CD8-positive, alpha-beta memory T cell (primary cell): ENCODE measurements at regions not wholly inside any gene's neighbourhood (a gene's known extent, or its start where the extent isn't known, plus 50 kb on each side); places are given as distances from the start of the nearest gene placed in this dataset.

Experiments used
- CTCF ChIA-PET: fragments of 350-600 bp; sonication (Branson Sonifier 250); formaldehyde crosslinking; loops from one replicate; lab custom pipeline; 2021; ENCODE audit warnings: antibody characterized with exemption; lab: Charles Lee
- POLR2A ChIA-PET: fragments of 350-600 bp; sonication (Branson Sonifier 250); formaldehyde crosslinking; loops from one replicate; lab custom pipeline; 2021; ENCODE audit warnings: antibody characterized with exemption; lab: Charles Lee
- DNase-seq, 5 donors: peaks; one replicate each; pipeline versions ENCODE4 v3.0.0 to v3.0.0-alpha.2; 2020 to 2022; ENCODE audit warnings: mixed read lengths in 1 of 5
- H3K27ac ChIP-seq: one replicate; pipeline ENCODE4 v1.7.0; 2013; ENCODE audit warnings: low read depth, mild to moderate bottlenecking, low read length, moderate library complexity
- H3K27me3 ChIP-seq: 2 replicates; pipeline ENCODE4 v1.7.0; 2013; ENCODE audit warnings: low read length, mild to moderate bottlenecking; ENCODE audit not compliant: insufficient read depth, poor library complexity, severe bottlenecking
- H3K36me3 ChIP-seq: 2 replicates; pipeline ENCODE4 v1.7.0; 2013; ENCODE audit warnings: mild to moderate bottlenecking, low read length, moderate library complexity; ENCODE audit not compliant: insufficient read depth
- H3K4me1 ChIP-seq: 2 replicates; pipeline ENCODE4 v1.7.0; 2013; ENCODE audit warnings: mild to moderate bottlenecking, low read length, moderate library complexity; ENCODE audit not compliant: insufficient read depth
- H3K4me3 ChIP-seq: 2 replicates; pipeline ENCODE4 v1.7.0; 2013; ENCODE audit warnings: mild to moderate bottlenecking, low read length
- H3K9me3 ChIP-seq: 2 replicates; pipeline ENCODE4 v1.7.0; 2013; ENCODE audit warnings: mild to moderate bottlenecking, low read length
- H3K27ac Mint-ChIP-seq, 8 donors: one replicate each; pipeline ENCODE4 v1.8.0; 2020 to 2021; ENCODE audit warnings: mixed read lengths in 8 of 8, mild to moderate bottlenecking in 6 of 8, inconsistent platforms in 3 of 8, moderate library complexity in 3 of 8
- H3K27me3 Mint-ChIP-seq, 2 donors: one replicate each; pipeline ENCODE4 v1.8.0; 2020 to 2021; ENCODE audit warnings: mixed read lengths in 2 of 2, mild to moderate bottlenecking in 1 of 2, moderate library complexity in 1 of 2
- H3K36me3 Mint-ChIP-seq, 3 donors: one replicate each; pipeline ENCODE4 v1.8.0; 2020 to 2021; ENCODE audit warnings: mixed read lengths in 3 of 3, inconsistent platforms in 1 of 3, mild to moderate bottlenecking in 1 of 3
- H3K4me1 Mint-ChIP-seq, 3 donors: one replicate each; pipeline ENCODE4 v1.8.0; 2020 to 2021; ENCODE audit warnings: mixed read lengths in 3 of 3, inconsistent platforms in 1 of 3, mild to moderate bottlenecking in 1 of 3
- H3K4me3 Mint-ChIP-seq, 7 donors: one replicate each; pipeline ENCODE4 v1.8.0; 2020 to 2021; ENCODE audit warnings: mixed read lengths in 7 of 7, mild to moderate bottlenecking in 6 of 7, moderate library complexity in 4 of 7, inconsistent platforms in 2 of 7
- H3K9me3 Mint-ChIP-seq, 5 donors: one replicate each; pipeline ENCODE4 v1.8.0; 2020 to 2022; ENCODE audit warnings: mixed read lengths in 5 of 5, mild to moderate bottlenecking in 3 of 5, moderate library complexity in 2 of 5, inconsistent platforms in 1 of 5

GRCh38 chr20:4335722-4336121 lies 86.6 kb upstream of the ADRA1D start:
- Histone ChIP-seq H3K27ac (no peak overlapping the region), H3K4me3 (no peak overlapping the region), H3K36me3 (no peaks in the 10 kb centered on the region), H3K9me3 (no peaks in the 10 kb centered on the region), H3K27me3 (no peaks in the 10 kb centered on the region), H3K4me1 (no peaks in the 10 kb centered on the region)
- peak overlapping the region in 1 of 8 donors; percentile 39 for H3K27ac Mint-ChIP-seq
- no peaks in the 10 kb centered on the region for H3K4me1 Mint-ChIP-seq
- H3K4me3 Mint-ChIP-seq, result no peak overlapping the region
- H3K9me3 Mint-ChIP-seq, result no peaks in the 10 kb centered on the region
- CTCF ChIA-PET, result no interaction called here
- no peak for DNase-seq
- peaks cover 20 to 58% of the 10 kb centered on the region in 2 donors for H3K27me3 Mint-ChIP-seq
- no peaks in the 10 kb centered on the region for H3K36me3 Mint-ChIP-seq
- POLR2A ChIA-PET, result no interaction called here

- H3K27ac ChIP-seq, result no peak overlapping the region
- DNase-seq, result no peak
- no peaks in the 10 kb centered on the region for H3K4me1 ChIP-seq
- CTCF ChIA-PET, result no interaction called here
- no peaks in the 10 kb centered on the region for H3K36me3 ChIP-seq
- H3K9me3 ChIP-seq, result no peaks in the 10 kb centered on the region
- Mint-ChIP-seq H3K4me1 (no peaks in the 10 kb centered on the region), H3K4me3 (no peak overlapping the region), H3K27ac (no peak overlapping the region), H3K36me3 (no peaks in the 10 kb centered on the region), H3K9me3 (no peaks in the 10 kb centered on the region), H3K27me3 (peaks cover 13 to 51% of the 10 kb centered on the region in 2 donors)
- no peaks in the 10 kb centered on the region for H3K27me3 ChIP-seq
- no peak overlapping the region for H3K4me3 ChIP-seq
- POLR2A ChIA-PET, result no interaction called here
Observed at GRCh38 chr20:4332121-4332860, 83.2 kb upstream of the ADRA1D start.

- Mint-ChIP-seq H3K9me3 (peaks cover 0 to 1% (median 0%) of the 10 kb centered on the region in 5 donors), H3K36me3 (no peaks in the 10 kb centered on the region), H3K4me3 (no peak overlapping the region), H3K27me3 (peaks cover 9 to 60% of the 10 kb centered on the region in 2 donors), H3K27ac (no peak overlapping the region), H3K4me1 (no peaks in the 10 kb centered on the region)
- H3K27ac ChIP-seq, result no peak overlapping the region
- ChIA-PET POLR2A (no interaction called here), CTCF (no interaction called here)
- H3K36me3 ChIP-seq, result no peaks in the 10 kb centered on the region
- no peaks in the 10 kb centered on the region for H3K9me3 ChIP-seq
- no peak overlapping the region for H3K4me3 ChIP-seq
- no peak for DNase-seq
- H3K4me1 ChIP-seq, result no peaks in the 10 kb centered on the region
- H3K27me3 ChIP-seq, result no peaks in the 10 kb centered on the region
Observed at GRCh38 chr20:4330011-4330410, 80.9 kb upstream of the ADRA1D start.

- peaks cover 0 to 1% (median 0%) of the 10 kb centered on the region in 5 donors for H3K9me3 Mint-ChIP-seq
- no peak overlapping the region for H3K4me3 Mint-ChIP-seq
- H3K4me1 Mint-ChIP-seq, result no peaks in the 10 kb centered on the region
- Histone ChIP-seq H3K4me1 (no peaks in the 10 kb centered on the region), H3K27ac (no peak overlapping the region), H3K36me3 (no peaks in the 10 kb centered on the region), H3K9me3 (no peaks in the 10 kb centered on the region), H3K27me3 (no peaks in the 10 kb centered on the region), H3K4me3 (no peak overlapping the region)
- peaks cover 9 to 57% of the 10 kb centered on the region in 2 donors for H3K27me3 Mint-ChIP-seq
- H3K36me3 Mint-ChIP-seq, result no peaks in the 10 kb centered on the region
- CTCF ChIA-PET, result no interaction called here
- POLR2A ChIA-PET, result no interaction called here
- DNase-seq, result no peak
- no peak overlapping the region for H3K27ac Mint-ChIP-seq
Observed at GRCh38 chr20:4329232-4329631, 80.1 kb upstream of the ADRA1D start.

GRCh38 chr20:4328541-4328940 lies 79.5 kb upstream of the ADRA1D start:
- DNase-seq, result no peak
- H3K4me1 ChIP-seq, result no peaks in the 10 kb centered on the region
- no peaks in the 10 kb centered on the region for H3K27me3 ChIP-seq
- H3K27ac ChIP-seq, result no peak overlapping the region
- no peaks in the 10 kb centered on the region for H3K36me3 Mint-ChIP-seq
- no peak overlapping the region for H3K27ac Mint-ChIP-seq
- H3K9me3 ChIP-seq, result no peaks in the 10 kb centered on the region
- no peaks in the 10 kb centered on the region for H3K4me1 Mint-ChIP-seq
- peaks cover 12 to 56% of the 10 kb centered on the region in 2 donors for H3K27me3 Mint-ChIP-seq
- no peak overlapping the region for H3K4me3 ChIP-seq
- no peak overlapping the region for H3K4me3 Mint-ChIP-seq
- no peaks in the 10 kb centered on the region for H3K36me3 ChIP-seq
- ChIA-PET POLR2A (no interaction called here), CTCF (no interaction called here)
- H3K9me3 Mint-ChIP-seq, result peaks cover 0 to 1% (median 0%) of the 10 kb centered on the region in 5 donors

- Mint-ChIP-seq H3K27ac (no peak overlapping the region), H3K9me3 (peaks cover 0 to 1% (median 0%) of the 10 kb centered on the region in 5 donors), H3K4me3 (no peak overlapping the region), H3K36me3 (no peaks in the 10 kb centered on the region), H3K4me1 (no peaks in the 10 kb centered on the region), H3K27me3 (peaks cover 9 to 54% of the 10 kb centered on the region in 2 donors)
- no peak for DNase-seq
- CTCF ChIA-PET, result no interaction called here
- H3K36me3 ChIP-seq, result no peaks in the 10 kb centered on the region
- no peaks in the 10 kb centered on the region for H3K9me3 ChIP-seq
- no peak overlapping the region for H3K27ac ChIP-seq
- H3K27me3 ChIP-seq, result no peaks in the 10 kb centered on the region
- POLR2A ChIA-PET, result no interaction called here
- no peak overlapping the region for H3K4me3 ChIP-seq
- no peaks in the 10 kb centered on the region for H3K4me1 ChIP-seq
Observed at GRCh38 chr20:4327956-4328355, 78.9 kb upstream of the ADRA1D start.

GRCh38 chr20:4326195-4327065 lies 77.3 kb upstream of the ADRA1D start:
- peaks cover 0 to 1% (median 0%) of the 10 kb centered on the region in 5 donors for H3K9me3 Mint-ChIP-seq
- H3K4me1 Mint-ChIP-seq, result no peaks in the 10 kb centered on the region
- DNase-seq, result no peak
- Histone ChIP-seq H3K9me3 (no peaks in the 10 kb centered on the region), H3K4me3 (no peak overlapping the region), H3K4me1 (no peaks in the 10 kb centered on the region), H3K27me3 (no peaks in the 10 kb centered on the region), H3K36me3 (no peaks in the 10 kb centered on the region), H3K27ac (no peak overlapping the region)
- H3K27me3 Mint-ChIP-seq, result peaks cover 9 to 45% of the 10 kb centered on the region in 2 donors
- H3K27ac Mint-ChIP-seq, result no peak overlapping the region
- POLR2A ChIA-PET, result no interaction called here
- no peaks in the 10 kb centered on the region for H3K36me3 Mint-ChIP-seq
- CTCF ChIA-PET, result no interaction called here
- no peak overlapping the region for H3K4me3 Mint-ChIP-seq

GRCh38 chr20:4325548-4326187 lies 76.6 kb upstream of the ADRA1D start:
- Histone ChIP-seq H3K27me3 (no peaks in the 10 kb centered on the region), H3K4me1 (no peaks in the 10 kb centered on the region), H3K4me3 (no peak overlapping the region), H3K27ac (no peak overlapping the region), H3K36me3 (no peaks in the 10 kb centered on the region), H3K9me3 (no peaks in the 10 kb centered on the region)
- ChIA-PET CTCF (no interaction called here), POLR2A (no interaction called here)
- Mint-ChIP-seq H3K27ac (no peak overlapping the region), H3K9me3 (peaks cover 0 to 1% (median 0%) of the 10 kb centered on the region in 5 donors), H3K4me1 (no peaks in the 10 kb centered on the region), H3K27me3 (peaks cover 13 to 45% of the 10 kb centered on the region in 2 donors), H3K4me3 (no peak overlapping the region), H3K36me3 (no peaks in the 10 kb centered on the region)
- no peak for DNase-seq
